HEK293 (cell line): ENCODE measurements at regions not wholly inside any gene's neighbourhood (a gene's known extent, or its start where the extent isn't known, plus 50 kb on each side); places are given as distances from the start of the nearest gene placed in this dataset.
"Not testable (repeated sequence)": the region's sequence is repeated elsewhere in the genome, so short reads cannot be mapped to it uniquely, and the experiment has no call there.

ENCODE experiments used
- CTCF ChIA-PET: fragments of 350-600 bp; formaldehyde crosslinking; extraction: SDS; loops from one replicate; lab custom pipeline; 2021; ENCODE audit warnings: antibody characterized with exemption; lab: Yijun Ruan, JAX
- POLR2A ChIA-PET: fragments of 300-600 bp; formaldehyde crosslinking; extraction: SDS; loops from one replicate; lab custom pipeline; 2020; ENCODE audit warnings: antibody characterized with exemption, inconsistent platforms; lab: Yijun Ruan, JAX
- H3K27ac ChIP-seq: fragments of 200-500 bp; sonication (Bioruptor generic); 2 replicates; pipeline ENCODE4 v1.5.1; 2014; ENCODE audit warnings: low read depth, low read length, control low read depth, inconsistent platforms; ENCODE audit errors: extremely low read depth
- H3K36me3 ChIP-seq, 2 experiments: fragments of 200-500 bp in 1 of 2; sonication (Bioruptor generic) in 1 of 2; 1 replicate in 1 of 2; 2 replicates in 1 of 2; pipeline ENCODE4 v1.5.1; 2014 to 2017; ENCODE audit warnings: inconsistent platforms in 2 of 2, low read length in 2 of 2; ENCODE audit not compliant: control insufficient read depth in 2 of 2, insufficient read depth in 1 of 2
- H3K4me1 ChIP-seq: fragments of 200-500 bp; sonication (Bioruptor generic); 2 replicates; pipeline ENCODE4 v1.5.1; 2014; ENCODE audit warnings: mild to moderate bottlenecking, low read length, inconsistent platforms; ENCODE audit not compliant: control insufficient read depth, insufficient read depth
- H3K4me3 ChIP-seq: 2 replicates; pipeline ENCODE4 v1.5.1; 2011; ENCODE audit warnings: low read depth, mild to moderate bottlenecking, control low read depth, low read length, moderate library complexity
- H3K9me3 ChIP-seq: fragments of 200-500 bp; sonication (Bioruptor generic); 2 replicates; pipeline ENCODE4 v1.5.1; 2014; ENCODE audit warnings: low read depth, low read length, inconsistent platforms; ENCODE audit not compliant: control insufficient read depth, insufficient read depth
- GLI4 ChIP-seq: fragments of 450-650 bp; formaldehyde crosslinking; IDR thresholded peaks from 2 replicates; pipeline ENCODE4 v1.5.1; 2016; ENCODE audit warnings: missing biosample characterization, missing genetic modification characterization
- HOXC10 ChIP-seq: sonication (generic); formaldehyde crosslinking; IDR thresholded peaks from 2 replicates; pipeline ENCODE4 v1.8.1; 2023; ENCODE audit warnings: mild to moderate bottlenecking, missing genetic modification reagents
- SETDB1 ChIP-seq: IDR thresholded peaks from one replicate; pipeline ENCODE4 v1.6.1; 2017; ENCODE audit warnings: mild to moderate bottlenecking, low read length, moderate library complexity, mixed read lengths; ENCODE audit not compliant: insufficient read length
- WT1 ChIP-seq: fragments of 450-650 bp; formaldehyde crosslinking; IDR thresholded peaks from 2 replicates; pipeline ENCODE4 v1.5.1; 2016; ENCODE audit warnings: missing biosample characterization, missing genetic modification characterization
- ZBTB1 ChIP-seq: fragments of 450-650 bp; formaldehyde crosslinking; IDR thresholded peaks from 2 replicates; pipeline ENCODE4 v1.5.1; 2016; ENCODE audit warnings: missing biosample characterization, missing genetic modification characterization
- ZFP69B ChIP-seq: fragments of 450-650 bp; formaldehyde crosslinking; IDR thresholded peaks from 2 replicates; pipeline ENCODE4 v1.5.1; 2016; ENCODE audit warnings: missing biosample characterization, missing genetic modification characterization
- ZNF10 ChIP-seq: fragments of 450-650 bp; formaldehyde crosslinking; IDR thresholded peaks from 2 replicates; pipeline ENCODE4 v1.5.1; 2017; ENCODE audit warnings: missing biosample characterization, missing genetic modification characterization
- ZNF112 ChIP-seq: fragments of 450-650 bp; formaldehyde crosslinking; IDR thresholded peaks from 2 replicates; pipeline ENCODE4 v1.5.0; 2017; ENCODE audit warnings: missing biosample characterization, missing genetic modification characterization
- ZNF132 ChIP-seq: fragments of 450-650 bp; formaldehyde crosslinking; IDR thresholded peaks from 2 replicates; pipeline ENCODE4 v1.5.1; 2017; ENCODE audit warnings: missing biosample characterization, missing genetic modification characterization, borderline replicate concordance
- ZNF2 ChIP-seq: fragments of 450-650 bp; formaldehyde crosslinking; IDR thresholded peaks from 2 replicates; pipeline ENCODE4 v1.5.1; 2016; ENCODE audit warnings: missing biosample characterization, missing genetic modification characterization
- ZNF302 ChIP-seq: fragments of 450-650 bp; formaldehyde crosslinking; IDR thresholded peaks from 2 replicates; pipeline ENCODE4 v1.5.1; 2016; ENCODE audit warnings: missing biosample characterization, missing genetic modification characterization, low read depth
- ZNF350 ChIP-seq: fragments of 450-650 bp; formaldehyde crosslinking; IDR thresholded peaks from 2 replicates; pipeline ENCODE4 v1.5.0; 2017; ENCODE audit warnings: missing biosample characterization, mild to moderate bottlenecking, missing genetic modification characterization
- ZNF423 ChIP-seq: fragments of 450-650 bp; formaldehyde crosslinking; IDR thresholded peaks from 2 replicates; pipeline ENCODE4 v1.5.1; 2016; ENCODE audit warnings: missing biosample characterization, missing genetic modification characterization
- ZNF473 ChIP-seq: fragments of 450-650 bp; formaldehyde crosslinking; IDR thresholded peaks from 2 replicates; pipeline ENCODE4 v1.5.1; 2017; ENCODE audit warnings: missing biosample characterization, missing genetic modification characterization
- ZNF510 ChIP-seq: fragments of 450-650 bp; formaldehyde crosslinking; IDR thresholded peaks from 2 replicates; pipeline ENCODE4 v1.5.1; 2018; ENCODE audit warnings: mild to moderate bottlenecking, missing genetic modification characterization, missing biosample characterization; ENCODE audit not compliant: insufficient replicate concordance
- ZNF548 ChIP-seq: fragments of 450-650 bp; formaldehyde crosslinking; IDR thresholded peaks from 2 replicates; pipeline ENCODE4 v1.5.1; 2016; ENCODE audit warnings: missing biosample characterization, missing genetic modification characterization
- ZNF777 ChIP-seq: fragments of 450-650 bp; formaldehyde crosslinking; IDR thresholded peaks from 2 replicates; pipeline ENCODE4 v1.5.1; 2017; ENCODE audit warnings: missing biosample characterization, missing genetic modification characterization, borderline replicate concordance
- TF ChIP-seq, protein P1 (sequence below): fragments of 450-650 bp; formaldehyde crosslinking; IDR thresholded peaks from 2 replicates; pipeline ENCODE4 v1.5.1; 2016; ENCODE audit warnings: missing biosample characterization, missing genetic modification characterization
- TF ChIP-seq, protein P2 (sequence below): fragments of 450-650 bp; formaldehyde crosslinking; IDR thresholded peaks from 2 replicates; pipeline ENCODE4 v1.5.1; 2016; ENCODE audit warnings: missing biosample characterization, missing genetic modification characterization, borderline replicate concordance
- TF ChIP-seq, protein P3 (sequence below): fragments of 450-650 bp; formaldehyde crosslinking; IDR thresholded peaks from 2 replicates; pipeline ENCODE4 v1.5.1; 2016; ENCODE audit warnings: missing biosample characterization, missing genetic modification characterization
- TF ChIP-seq, protein P4 (sequence below): fragments of 450-650 bp; formaldehyde crosslinking; IDR thresholded peaks from 2 replicates; pipeline ENCODE4 v1.5.1; 2016; ENCODE audit warnings: missing biosample characterization, missing genetic modification characterization

DNA sequence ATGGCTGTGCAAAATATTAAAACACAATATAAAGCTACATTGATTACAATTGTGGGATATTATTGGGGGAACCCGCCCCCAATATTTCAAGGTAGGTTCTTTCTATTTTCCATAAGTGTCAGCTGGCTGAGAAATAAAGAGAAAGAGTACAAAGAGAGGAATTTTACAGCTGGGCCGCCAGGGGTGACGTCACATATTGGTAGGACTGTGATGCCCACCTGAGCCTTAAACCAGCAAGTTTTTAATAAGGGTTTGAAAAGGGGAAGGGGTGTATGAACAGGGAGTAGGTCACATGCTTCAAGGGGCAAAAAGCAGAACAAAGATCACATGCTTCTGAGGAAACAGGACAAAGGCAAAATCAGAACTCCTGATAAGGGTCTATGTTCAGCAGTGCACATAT, 219.3 kb upstream of the CNTNAP5 start:
- POLR2A ChIA-PET, H3K36me3 ChIP-seq, CTCF ChIA-PET, H3K9me3 ChIP-seq, H3K4me1 ChIP-seq, H3K4me3 ChIP-seq, H3K27ac ChIP-seq: not testable (repeated sequence)

DNA sequence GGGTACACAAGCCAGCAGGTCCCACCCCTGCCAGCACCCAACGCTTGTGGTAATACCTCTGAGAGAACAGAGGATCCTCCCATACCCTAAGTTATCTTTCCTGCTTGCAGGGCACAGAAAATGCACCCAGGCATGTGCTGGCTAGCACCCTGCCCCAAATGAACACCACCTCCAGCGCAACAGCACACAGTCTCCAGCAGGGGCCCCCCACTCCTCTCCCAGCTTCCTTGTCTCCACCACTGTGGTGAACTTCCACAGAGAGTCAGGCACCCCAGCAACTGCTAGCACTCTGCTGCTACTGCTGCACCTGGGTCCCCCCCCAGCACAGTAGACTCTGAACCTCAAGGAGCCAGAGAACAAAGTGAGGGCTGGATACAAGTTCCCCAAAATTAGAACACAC, 216.8 kb upstream of the CNTNAP5 start:
- CTCF ChIA-PET, result no interaction called here
- no peaks in the 10 kb centered on the region for H3K9me3 ChIP-seq
- no peak overlapping the region for H3K4me3 ChIP-seq
- H3K4me1 ChIP-seq, result no peaks in the 10 kb centered on the region
- no peaks in the 10 kb centered on the region for H3K36me3 ChIP-seq
- POLR2A ChIA-PET, result no interaction called here
- TF ChIP-seq ZNF2 (no peak), ZNF112 (tag by site-specific recombination) (no peak)
- TF ChIP-seq, all 188 proteins: peak for 0
- H3K27ac ChIP-seq, result no peak overlapping the region

DNA sequence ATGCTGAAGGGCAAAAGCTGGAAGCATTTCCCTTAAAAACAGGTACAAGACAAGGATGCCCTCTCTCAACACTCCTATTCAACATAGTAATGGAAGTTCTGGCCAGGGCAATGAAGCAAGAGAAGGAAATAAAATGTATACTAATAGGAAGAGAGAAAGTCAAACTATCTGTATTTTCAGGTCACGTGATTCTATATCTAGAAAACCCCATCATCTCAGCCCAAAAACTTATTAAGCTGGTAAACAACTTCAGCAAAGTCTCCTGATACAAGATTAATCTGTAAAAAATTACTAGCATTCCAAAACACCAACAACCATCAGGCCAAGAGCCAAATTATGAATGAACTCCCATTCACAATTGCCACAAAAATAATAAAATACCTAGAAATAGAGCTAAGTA, 213.2 kb upstream of the CNTNAP5 start:
- Histone ChIP-seq H3K4me3 (no peak overlapping the region), H3K36me3 (no peaks in the 10 kb centered on the region), H3K4me1 (no peaks in the 10 kb centered on the region), H3K9me3 (no peaks in the 10 kb centered on the region), H3K27ac (no peak overlapping the region)
- POLR2A ChIA-PET, result no interaction called here
- TF ChIP-seq ZNF548 (tag by site-specific recombination), result no peak
- TF ChIP-seq, protein P1, sequence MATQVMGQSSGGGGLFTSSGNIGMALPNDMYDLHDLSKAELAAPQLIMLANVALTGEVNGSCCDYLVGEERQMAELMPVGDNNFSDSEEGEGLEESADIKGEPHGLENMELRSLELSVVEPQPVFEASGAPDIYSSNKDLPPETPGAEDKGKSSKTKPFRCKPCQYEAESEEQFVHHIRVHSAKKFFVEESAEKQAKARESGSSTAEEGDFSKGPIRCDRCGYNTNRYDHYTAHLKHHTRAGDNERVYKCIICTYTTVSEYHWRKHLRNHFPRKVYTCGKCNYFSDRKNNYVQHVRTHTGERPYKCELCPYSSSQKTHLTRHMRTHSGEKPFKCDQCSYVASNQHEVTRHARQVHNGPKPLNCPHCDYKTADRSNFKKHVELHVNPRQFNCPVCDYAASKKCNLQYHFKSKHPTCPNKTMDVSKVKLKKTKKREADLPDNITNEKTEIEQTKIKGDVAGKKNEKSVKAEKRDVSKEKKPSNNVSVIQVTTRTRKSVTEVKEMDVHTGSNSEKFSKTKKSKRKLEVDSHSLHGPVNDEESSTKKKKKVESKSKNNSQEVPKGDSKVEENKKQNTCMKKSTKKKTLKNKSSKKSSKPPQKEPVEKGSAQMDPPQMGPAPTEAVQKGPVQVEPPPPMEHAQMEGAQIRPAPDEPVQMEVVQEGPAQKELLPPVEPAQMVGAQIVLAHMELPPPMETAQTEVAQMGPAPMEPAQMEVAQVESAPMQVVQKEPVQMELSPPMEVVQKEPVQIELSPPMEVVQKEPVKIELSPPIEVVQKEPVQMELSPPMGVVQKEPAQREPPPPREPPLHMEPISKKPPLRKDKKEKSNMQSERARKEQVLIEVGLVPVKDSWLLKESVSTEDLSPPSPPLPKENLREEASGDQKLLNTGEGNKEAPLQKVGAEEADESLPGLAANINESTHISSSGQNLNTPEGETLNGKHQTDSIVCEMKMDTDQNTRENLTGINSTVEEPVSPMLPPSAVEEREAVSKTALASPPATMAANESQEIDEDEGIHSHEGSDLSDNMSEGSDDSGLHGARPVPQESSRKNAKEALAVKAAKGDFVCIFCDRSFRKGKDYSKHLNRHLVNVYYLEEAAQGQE (tag by site-specific recombination), result no peak
- TF ChIP-seq, protein P2, sequence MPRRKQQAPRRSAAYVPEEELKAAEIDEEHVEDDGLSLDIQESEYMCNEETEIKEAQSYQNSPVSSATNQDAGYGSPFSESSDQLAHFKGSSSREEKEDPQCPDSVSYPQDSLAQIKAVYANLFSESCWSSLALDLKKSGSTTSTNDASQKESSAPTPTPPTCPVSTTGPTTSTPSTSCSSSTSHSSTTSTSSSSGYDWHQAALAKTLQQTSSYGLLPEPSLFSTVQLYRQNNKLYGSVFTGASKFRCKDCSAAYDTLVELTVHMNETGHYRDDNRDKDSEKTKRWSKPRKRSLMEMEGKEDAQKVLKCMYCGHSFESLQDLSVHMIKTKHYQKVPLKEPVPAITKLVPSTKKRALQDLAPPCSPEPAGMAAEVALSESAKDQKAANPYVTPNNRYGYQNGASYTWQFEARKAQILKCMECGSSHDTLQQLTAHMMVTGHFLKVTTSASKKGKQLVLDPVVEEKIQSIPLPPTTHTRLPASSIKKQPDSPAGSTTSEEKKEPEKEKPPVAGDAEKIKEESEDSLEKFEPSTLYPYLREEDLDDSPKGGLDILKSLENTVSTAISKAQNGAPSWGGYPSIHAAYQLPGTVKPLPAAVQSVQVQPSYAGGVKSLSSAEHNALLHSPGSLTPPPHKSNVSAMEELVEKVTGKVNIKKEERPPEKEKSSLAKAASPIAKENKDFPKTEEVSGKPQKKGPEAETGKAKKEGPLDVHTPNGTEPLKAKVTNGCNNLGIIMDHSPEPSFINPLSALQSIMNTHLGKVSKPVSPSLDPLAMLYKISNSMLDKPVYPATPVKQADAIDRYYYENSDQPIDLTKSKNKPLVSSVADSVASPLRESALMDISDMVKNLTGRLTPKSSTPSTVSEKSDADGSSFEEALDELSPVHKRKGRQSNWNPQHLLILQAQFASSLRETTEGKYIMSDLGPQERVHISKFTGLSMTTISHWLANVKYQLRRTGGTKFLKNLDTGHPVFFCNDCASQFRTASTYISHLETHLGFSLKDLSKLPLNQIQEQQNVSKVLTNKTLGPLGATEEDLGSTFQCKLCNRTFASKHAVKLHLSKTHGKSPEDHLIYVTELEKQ (tag by site-specific recombination), result no peak
- no peak for TF ChIP-seq WT1 (tag by site-specific recombination)
- TF ChIP-seq, protein P3, sequence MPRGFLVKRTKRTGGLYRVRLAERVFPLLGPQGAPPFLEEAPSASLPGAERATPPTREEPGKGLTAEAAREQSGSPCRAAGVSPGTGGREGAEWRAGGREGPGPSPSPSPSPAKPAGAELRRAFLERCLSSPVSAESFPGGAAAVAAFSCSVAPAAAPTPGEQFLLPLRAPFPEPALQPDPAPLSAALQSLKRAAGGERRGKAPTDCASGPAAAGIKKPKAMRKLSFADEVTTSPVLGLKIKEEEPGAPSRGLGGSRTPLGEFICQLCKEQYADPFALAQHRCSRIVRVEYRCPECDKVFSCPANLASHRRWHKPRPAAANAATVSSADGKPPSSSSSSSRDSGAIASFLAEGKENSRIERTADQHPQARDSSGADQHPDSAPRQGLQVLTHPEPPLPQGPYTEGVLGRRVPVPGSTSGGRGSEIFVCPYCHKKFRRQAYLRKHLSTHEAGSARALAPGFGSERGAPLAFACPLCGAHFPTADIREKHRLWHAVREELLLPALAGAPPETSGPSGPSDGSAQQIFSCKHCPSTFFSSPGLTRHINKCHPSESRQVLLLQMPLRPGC (tag by site-specific recombination), result no peak
- TF ChIP-seq ZBTB1 (tag by site-specific recombination), result no peak
- no peak for TF ChIP-seq ZFP69B (tag by site-specific recombination)
- no peak for TF ChIP-seq ZNF302 (tag by site-specific recombination)
- TF ChIP-seq, protein P4, sequence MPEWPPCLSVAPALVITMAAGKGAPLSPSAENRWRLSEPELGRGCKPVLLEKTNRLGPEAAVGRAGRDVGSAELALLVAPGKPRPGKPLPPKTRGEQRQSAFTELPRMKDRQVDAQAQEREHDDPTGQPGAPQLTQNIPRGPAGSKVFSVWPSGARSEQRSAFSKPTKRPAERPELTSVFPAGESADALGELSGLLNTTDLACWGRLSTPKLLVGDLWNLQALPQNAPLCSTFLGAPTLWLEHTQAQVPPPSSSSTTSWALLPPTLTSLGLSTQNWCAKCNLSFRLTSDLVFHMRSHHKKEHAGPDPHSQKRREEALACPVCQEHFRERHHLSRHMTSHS (tag by site-specific recombination), result no peak
- TF ChIP-seq SETDB1, result no peak
- no peak for TF ChIP-seq ZNF423 (tag by site-specific recombination)
- TF ChIP-seq ZNF510 (tag by site-specific recombination), result no peak
- TF ChIP-seq ZNF132 (tag by site-specific recombination), result no peak
- TF ChIP-seq ZNF10 (tag by site-specific recombination), result no peak
- no peak for TF ChIP-seq ZNF473 (tag by site-specific recombination)
- no peak for TF ChIP-seq ZNF777 (tag by site-specific recombination)
- TF ChIP-seq ZNF350 (tag by site-specific recombination), result no peak
- no peak for TF ChIP-seq HOXC10 (CRISPR knock-in tag)
- TF ChIP-seq GLI4 (tag by site-specific recombination), result no peak
- CTCF ChIA-PET, result no interaction called here
